Stomach (tissue), 8 donors: ENCODE measurements at regions not wholly inside any gene's neighbourhood (a gene's known extent, or its start where the extent isn't known, plus 50 kb on each side); places are given as distances from the start of the nearest gene placed in this dataset.

Source experiments
- DNase-seq, 2 donors: peaks; one replicate each; pipeline versions ENCODE4 v3.0.0 to v3.0.0-alpha.2; 2013 to 2019
- H3K27ac ChIP-seq, 5 donors: fragments of 200-600 bp in 4 of 5; sonication (generic) in 4 of 5; one replicate each; pipeline ENCODE4 v1.5.1; 2013 to 2019; ENCODE audit warnings: mild to moderate bottlenecking in 1 of 5, moderate library complexity in 1 of 5
- H3K27me3 ChIP-seq, 3 donors: fragments of 200-600 bp; sonication (generic); one replicate each; pipeline ENCODE4 v1.5.1; 2017 to 2019; ENCODE audit warnings: mixed run types in 1 of 3
- H3K36me3 ChIP-seq, 4 donors: fragments of 200-600 bp; sonication (generic); 1 replicate in 3 of 4; 2 replicates in 1 of 4; pipeline ENCODE4 v1.5.1; 2016 to 2019
- H3K4me1 ChIP-seq, 4 donors: fragments of 200-600 bp; sonication (generic); one replicate each; pipeline ENCODE4 v1.5.1; 2016 to 2019
- H3K4me3 ChIP-seq, 4 donors: fragments of 200-600 bp; sonication (generic) in 3 of 4; one replicate each; pipeline ENCODE4 v1.5.1; 2016 to 2019; ENCODE audit warnings: mild to moderate bottlenecking in 1 of 4
- H3K9me3 ChIP-seq, 4 donors: fragments of 200-600 bp; sonication (generic); one replicate each; pipeline ENCODE4 v1.5.1; 2016 to 2019
- EP300 ChIP-seq: sonication (generic); formaldehyde crosslinking; IDR thresholded peaks from one replicate; pipeline ENCODE4 v1.6.1; 2017; ENCODE audit warnings: antibody characterized with exemption
- POLR2A ChIP-seq, 4 donors: fragments of 450-650 bp; IDR thresholded peaks; one replicate each; pipeline ENCODE4 v1.6.1; 2016; ENCODE audit warnings: antibody characterized with exemption in 4 of 4, control low read depth in 2 of 4, mild to moderate bottlenecking in 1 of 4, moderate library complexity in 1 of 4
- POLR2AphosphoS5 ChIP-seq, 3 donors: sonication (generic); formaldehyde crosslinking; IDR thresholded peaks; one replicate each; pipeline ENCODE4 v1.6.1; 2016; ENCODE audit warnings: antibody characterized with exemption in 3 of 3
- WGBS, 5 donors: extraction: QIAGEN DNeasy Blood & Tissue Kit in 3 of 5; methylation state at CpG; one replicate each; pipeline versions ENCODE4 v1.1.5 to v1.1.7; 2013 to 2018; 5-methylcytosine and 5-hydroxymethylcytosine counted together
- intact Hi-C: fragments of 100-400 bp; cut with DNase I; formaldehyde crosslinking; loops from one replicate; pipeline ENCODE4 v1.15.1; 2023; ENCODE audit warnings: low total_unique reads
- TF ChIP-seq, protein P1 (sequence below), 7 experiments: fragments of 450-650 bp in 4 of 7; fragments of 200-600 bp in 3 of 7; sonication (generic) in 3 of 7; IDR thresholded peaks; one replicate each; pipeline ENCODE4 v1.5.1; 2016 to 2019; ENCODE audit warnings: antibody characterized with exemption in 7 of 7, control low read depth in 2 of 7, mild to moderate bottlenecking in 1 of 7
- donor health status: healthy with polysubstance abuse.
- donor health status: Bipolar disorder and iron deficiency.
- donor health status: healthy.

DNA sequence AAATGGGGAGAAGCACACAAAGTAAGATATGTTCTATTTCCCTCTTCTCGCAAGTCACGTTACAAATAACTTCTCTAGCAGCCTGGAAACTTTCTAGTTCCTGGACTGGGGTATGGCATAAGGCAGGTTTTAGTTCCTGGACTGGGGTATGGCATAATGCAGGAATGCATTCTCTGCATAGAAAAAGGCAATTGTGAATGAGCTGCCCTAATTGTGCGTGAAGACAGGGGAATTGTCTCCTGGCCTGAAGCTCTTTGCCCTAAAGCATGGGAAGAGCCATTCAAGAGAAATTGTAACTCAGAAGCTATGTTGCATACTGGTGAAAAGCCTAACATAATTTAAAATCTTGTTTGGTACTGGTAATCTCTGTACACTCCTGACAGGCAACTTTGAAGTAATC lies 54.3 kb upstream of the CBLB start:
- no peak overlapping the region for H3K4me3 ChIP-seq
- H3K27ac ChIP-seq, result no peak overlapping the region
- no peaks in the 10 kb centered on the region for H3K4me1 ChIP-seq
- intact Hi-C loops, result no loop called here
- 95 to 99% (median 97%) methylated on average over 3 of the region's 3 CpGs for WGBS, 5 donors
- TF ChIP-seq POLR2A (IDR thresholded peaks at IDR 0.05), result no peak
- no peak for TF ChIP-seq EP300
- TF ChIP-seq, protein P1, sequence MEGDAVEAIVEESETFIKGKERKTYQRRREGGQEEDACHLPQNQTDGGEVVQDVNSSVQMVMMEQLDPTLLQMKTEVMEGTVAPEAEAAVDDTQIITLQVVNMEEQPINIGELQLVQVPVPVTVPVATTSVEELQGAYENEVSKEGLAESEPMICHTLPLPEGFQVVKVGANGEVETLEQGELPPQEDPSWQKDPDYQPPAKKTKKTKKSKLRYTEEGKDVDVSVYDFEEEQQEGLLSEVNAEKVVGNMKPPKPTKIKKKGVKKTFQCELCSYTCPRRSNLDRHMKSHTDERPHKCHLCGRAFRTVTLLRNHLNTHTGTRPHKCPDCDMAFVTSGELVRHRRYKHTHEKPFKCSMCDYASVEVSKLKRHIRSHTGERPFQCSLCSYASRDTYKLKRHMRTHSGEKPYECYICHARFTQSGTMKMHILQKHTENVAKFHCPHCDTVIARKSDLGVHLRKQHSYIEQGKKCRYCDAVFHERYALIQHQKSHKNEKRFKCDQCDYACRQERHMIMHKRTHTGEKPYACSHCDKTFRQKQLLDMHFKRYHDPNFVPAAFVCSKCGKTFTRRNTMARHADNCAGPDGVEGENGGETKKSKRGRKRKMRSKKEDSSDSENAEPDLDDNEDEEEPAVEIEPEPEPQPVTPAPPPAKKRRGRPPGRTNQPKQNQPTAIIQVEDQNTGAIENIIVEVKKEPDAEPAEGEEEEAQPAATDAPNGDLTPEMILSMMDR (IDR thresholded peaks at IDR 0.05), result no peak
- TF ChIP-seq POLR2AphosphoS5 (IDR thresholded peaks at IDR 0.05), result no peak
- H3K36me3 ChIP-seq, result no peaks in the 10 kb centered on the region
- H3K27me3 ChIP-seq, result no peaks in the 10 kb centered on the region
- H3K9me3 ChIP-seq, result peaks cover 0 to 12% (median 3%) of the 10 kb centered on the region in 4 donors
- no peak for DNase-seq

DNA sequence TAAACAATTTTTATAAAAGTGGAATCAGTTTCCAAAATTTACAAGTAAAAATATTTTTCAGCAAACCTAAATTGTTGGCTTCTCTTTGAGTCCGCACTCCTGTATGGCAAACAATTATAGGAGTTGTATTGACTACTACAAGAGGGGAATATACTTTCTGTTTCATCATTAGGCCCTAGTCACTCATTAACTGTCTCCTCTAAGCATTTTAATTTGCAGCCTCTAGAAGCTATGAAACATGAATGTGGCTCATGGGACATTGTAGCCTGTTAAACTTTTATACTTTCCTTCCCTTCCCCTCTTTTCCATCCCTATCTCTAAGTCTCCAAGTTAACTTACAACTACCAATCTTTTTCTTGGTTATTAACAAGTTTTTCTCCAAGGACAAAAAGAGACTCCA lies 58.9 kb upstream of the CBLB start:
- DNase-seq, result no peak
- no peak overlapping the region for H3K27ac ChIP-seq
- H3K36me3 ChIP-seq, result no peaks in the 10 kb centered on the region
- no peaks in the 10 kb centered on the region for H3K4me1 ChIP-seq
- H3K27me3 ChIP-seq, result no peaks in the 10 kb centered on the region
- no peak overlapping the region for H3K4me3 ChIP-seq
- intact Hi-C loops, result no loop called here
- no peaks in the 10 kb centered on the region for H3K9me3 ChIP-seq
- no peak for TF ChIP-seq POLR2AphosphoS5 (IDR thresholded peaks at IDR 0.05)
- TF ChIP-seq POLR2A (IDR thresholded peaks at IDR 0.05), result no peak
- TF ChIP-seq, protein P1 (IDR thresholded peaks at IDR 0.05), result no peak
- no peak for TF ChIP-seq EP300
- 93 to 100% (median 100%) methylated on average over 1 of the region's 1 CpG for WGBS, 5 donors

DNA sequence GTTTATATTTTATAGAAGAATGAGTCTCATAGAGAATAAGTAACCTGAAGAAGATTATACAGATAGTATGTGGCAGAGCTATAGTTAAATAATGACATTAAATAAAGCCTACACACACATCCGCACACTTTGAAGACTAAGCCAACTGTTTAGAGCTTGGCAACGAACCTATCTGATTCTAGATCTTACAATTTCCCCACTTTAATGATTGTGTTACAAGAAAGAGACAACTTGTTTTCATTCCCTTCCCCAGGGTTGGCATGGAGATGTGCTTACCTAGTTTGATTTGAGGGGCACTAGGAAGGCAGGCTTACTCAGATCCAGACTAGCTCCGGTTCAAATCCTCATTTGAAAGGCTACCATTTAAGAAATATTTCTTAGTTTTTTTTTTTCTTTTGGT lies 61.9 kb upstream of the CBLB start:
- H3K9me3 ChIP-seq, result no peaks in the 10 kb centered on the region
- TF ChIP-seq, protein P1 (IDR thresholded peaks at IDR 0.05), result no peak
- TF ChIP-seq EP300 (no peak), POLR2A (IDR thresholded peaks at IDR 0.05) (no peak), POLR2AphosphoS5 (IDR thresholded peaks at IDR 0.05) (no peak)
- no peaks in the 10 kb centered on the region for H3K36me3 ChIP-seq
- no peaks in the 10 kb centered on the region for H3K27me3 ChIP-seq
- no peaks in the 10 kb centered on the region for H3K4me1 ChIP-seq
- peak in 1 of 2 donors; percentile 22 for DNase-seq
- no peak overlapping the region for H3K4me3 ChIP-seq
- 63 to 72% (median 66%) methylated on average over 3 of the region's 3 CpGs for WGBS, 5 donors
- intact Hi-C loops, result no loop called here
- no peak overlapping the region for H3K27ac ChIP-seq

DNA sequence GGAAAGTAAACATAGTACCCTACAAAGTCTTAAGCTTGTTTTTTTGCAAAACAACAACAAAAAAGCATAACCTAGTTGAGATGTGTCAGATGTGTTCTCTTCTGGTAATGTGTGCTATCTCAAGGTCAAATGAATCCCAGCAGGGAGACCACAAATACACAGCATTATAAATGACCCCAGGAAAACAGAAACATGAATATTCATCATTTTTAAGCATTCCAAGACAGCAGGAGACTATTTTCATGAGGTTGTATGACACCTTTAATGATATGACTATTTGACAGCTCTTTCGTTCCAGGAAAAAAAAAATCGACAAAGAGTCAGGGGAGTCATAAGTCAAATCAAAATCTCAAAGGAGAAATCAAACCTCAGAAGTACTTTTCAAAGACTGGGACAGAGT lies 62.7 kb upstream of the CBLB start:
- WGBS, 5 donors, result 70 to 81% (median 77%) methylated on average over 2 of the region's 2 CpGs
- intact Hi-C loops, result no loop called here

More for the DNA sequence above, 62.7 kb upstream of the CBLB start:
- Histone ChIP-seq H3K27me3 (no peaks in the 10 kb centered on the region), H3K4me1 (no peaks in the 10 kb centered on the region), H3K9me3 (no peaks in the 10 kb centered on the region), H3K27ac (no peak overlapping the region), H3K36me3 (no peaks in the 10 kb centered on the region), H3K4me3 (no peak overlapping the region)
- TF ChIP-seq POLR2AphosphoS5 (IDR thresholded peaks at IDR 0.05) (no peak), EP300 (no peak), POLR2A (IDR thresholded peaks at IDR 0.05) (no peak)
- TF ChIP-seq, protein P1 (IDR thresholded peaks at IDR 0.05), result no peak
- DNase-seq, result no peak
